HG02798 (cell line): ENCODE measurements at regions not wholly inside any gene's neighbourhood (a gene's known extent, or its start where the extent isn't known, plus 50 kb on each side); places are given as distances from the start of the nearest gene placed in this dataset.

ENCODE experiments used
- ATAC-seq: cut with Tn5 transposase; IDR thresholded peaks from one replicate; pipeline ENCODE4 v1.9.1; 2021; ENCODE audit warnings: mild to moderate bottlenecking; ENCODE audit not compliant: unreplicated experiment, poor library complexity

DNA sequence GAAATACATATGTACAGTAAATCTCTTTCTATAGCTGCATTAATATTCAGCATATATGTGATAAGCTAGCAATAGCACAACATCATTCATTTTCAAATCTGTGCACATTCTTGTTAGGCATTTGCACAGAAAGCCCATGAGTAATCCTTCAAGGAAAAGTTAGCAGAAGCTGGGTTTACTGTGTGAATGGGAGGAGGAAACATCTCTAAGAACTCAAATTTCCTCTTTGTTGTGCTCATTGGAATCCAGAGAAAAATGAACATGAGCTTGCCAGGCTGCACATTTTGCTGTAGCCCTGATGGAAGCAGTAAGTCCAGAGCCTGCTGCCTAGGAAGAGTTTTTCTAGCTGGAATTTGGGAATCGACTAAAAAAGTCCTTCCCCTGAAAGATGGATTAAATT lies 214.2 kb upstream of the FOXD3 start:
- no peak for ATAC-seq

GRCh38 chr1:63112155-63112900 lies 210.0 kb upstream of the FOXD3 start:
- ATAC-seq: peak; percentile 79

GRCh38 chr1:63115527-63115926 lies 206.8 kb upstream of the FOXD3 start:
- ATAC-seq: no peak

DNA sequence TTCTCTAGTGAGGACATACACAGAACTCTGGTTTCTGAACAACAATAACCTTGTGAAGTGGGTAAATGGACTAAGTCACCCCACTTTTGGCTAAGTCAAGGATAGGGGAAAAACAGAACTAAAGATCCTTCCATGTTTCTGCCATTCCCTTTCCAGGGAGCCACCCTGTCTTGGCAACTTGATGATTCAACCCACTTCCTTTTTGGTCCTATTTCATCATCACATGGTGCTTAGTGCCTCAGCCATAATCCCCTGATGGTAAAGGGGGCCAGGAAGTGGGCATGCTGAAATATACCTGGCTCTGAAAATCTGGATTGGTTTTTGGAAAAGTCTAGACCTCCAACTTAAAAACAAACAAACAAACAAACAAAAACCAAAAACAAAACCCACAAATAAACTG lies 206.4 kb upstream of the FOXD3 start:
- no peak for ATAC-seq

DNA sequence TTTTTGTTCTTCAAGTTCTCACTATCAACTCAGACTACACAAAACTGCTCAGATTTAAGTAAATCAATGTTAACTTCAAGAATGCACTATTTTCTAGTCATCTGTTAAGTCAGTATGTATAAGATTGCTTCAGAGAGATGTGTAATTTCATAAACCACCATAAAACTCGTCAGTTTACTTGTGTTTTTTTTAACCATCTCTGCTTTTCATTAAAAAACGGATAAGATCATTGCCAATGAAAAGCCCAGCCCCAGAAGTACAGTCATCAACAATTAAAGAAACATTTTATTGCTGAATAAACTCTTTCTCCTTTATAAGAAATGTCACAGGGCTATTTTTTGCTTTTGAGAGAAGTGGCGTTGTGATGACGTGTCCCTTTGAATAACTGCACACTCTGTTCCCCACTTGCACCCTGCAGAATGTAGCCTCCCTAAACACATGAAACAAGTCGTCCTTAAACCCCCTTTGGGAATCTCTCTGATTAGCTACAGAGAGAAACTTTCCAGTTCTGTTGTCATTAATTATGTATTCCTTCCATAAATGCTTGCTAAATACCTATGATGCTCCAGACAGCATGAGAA lies 202.7 kb upstream of the FOXD3 start:
- ATAC-seq: no peak

DNA sequence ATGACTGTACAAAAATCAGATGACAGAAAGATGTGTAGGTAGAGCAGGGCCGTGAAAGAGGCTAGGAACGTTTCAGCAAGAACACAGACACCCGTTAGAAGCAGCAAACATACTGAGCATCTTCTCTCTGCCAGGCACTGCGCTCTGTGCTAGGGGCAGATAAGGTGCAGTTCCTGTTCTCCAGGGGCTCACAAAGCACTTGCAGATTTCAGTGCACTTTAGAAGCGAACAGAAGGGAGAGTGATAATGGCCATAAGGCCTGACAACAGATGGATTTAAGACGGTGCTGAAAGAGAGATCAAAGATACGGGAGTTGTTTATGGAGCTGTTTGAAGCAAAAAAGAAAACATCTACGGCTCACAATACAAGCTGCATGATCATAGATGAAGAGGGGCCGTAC lies 200.3 kb upstream of the FOXD3 start:
- peak; percentile 38 for ATAC-seq

GRCh38 chr1:63124666-63125191 lies 197.6 kb upstream of the FOXD3 start:
- ATAC-seq: peak; percentile 85

DNA sequence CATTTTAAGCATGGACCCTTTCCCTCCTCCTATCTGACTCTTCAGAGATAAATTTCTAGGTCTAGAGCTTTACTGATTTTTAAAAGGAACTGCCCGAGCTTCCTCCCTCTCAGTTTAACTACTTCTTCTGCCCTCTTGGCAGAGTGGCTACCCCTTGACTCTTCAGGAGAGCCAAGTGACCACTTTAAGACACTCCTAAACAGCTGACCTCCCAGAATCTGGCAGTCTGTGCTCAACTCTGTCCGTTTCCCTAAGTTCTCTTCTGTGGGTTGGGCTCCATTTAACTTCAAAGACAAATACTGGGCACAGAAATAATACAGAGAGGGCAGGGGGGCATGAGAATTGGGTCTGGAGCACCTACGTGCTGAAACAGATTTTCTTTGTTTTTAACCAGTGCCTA lies 196.3 kb upstream of the FOXD3 start:
- no peak for ATAC-seq

- ATAC-seq: no peak
Measured at GRCh38 chr1:63127376-63127775, 195.0 kb upstream of the FOXD3 start.

GRCh38 chr1:63128556-63128955 lies 193.8 kb upstream of the FOXD3 start:
- ATAC-seq: no peak

- no peak for ATAC-seq
Measured at GRCh38 chr1:63129184-63129583, 193.2 kb upstream of the FOXD3 start.

GRCh38 chr1:63129855-63130254 lies 192.5 kb upstream of the FOXD3 start:
- ATAC-seq: no peak

- no peak for ATAC-seq
Measured at GRCh38 chr1:63134501-63135173, 187.7 kb upstream of the FOXD3 start.

GRCh38 chr1:63135174-63135512 lies 187.2 kb upstream of the FOXD3 start:
- ATAC-seq: no peak

GRCh38 chr1:63135801-63136200 lies 186.6 kb upstream of the FOXD3 start:
- no peak for ATAC-seq

- no peak for ATAC-seq
Measured at GRCh38 chr1:63142001-63142400, 180.4 kb upstream of the FOXD3 start.

DNA sequence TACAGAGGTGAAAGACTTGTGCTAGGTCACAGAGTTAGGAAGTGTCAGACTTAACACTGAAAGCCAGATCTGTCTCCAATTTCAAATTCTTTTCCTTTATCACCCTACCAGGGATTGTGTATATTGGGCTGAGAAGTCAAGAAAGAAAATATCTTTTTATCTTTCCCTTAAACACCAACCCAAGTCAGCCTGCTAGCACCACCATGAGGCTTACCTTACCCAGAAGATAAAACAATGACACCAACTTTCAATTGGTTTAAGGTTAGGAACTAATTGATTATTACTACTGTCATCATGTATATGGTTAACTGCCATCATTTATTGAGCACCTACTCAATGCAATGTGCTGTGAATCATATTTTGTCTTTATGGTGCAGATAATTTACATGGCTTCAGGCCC lies 178.9 kb upstream of the FOXD3 start:
- ATAC-seq: no peak

DNA sequence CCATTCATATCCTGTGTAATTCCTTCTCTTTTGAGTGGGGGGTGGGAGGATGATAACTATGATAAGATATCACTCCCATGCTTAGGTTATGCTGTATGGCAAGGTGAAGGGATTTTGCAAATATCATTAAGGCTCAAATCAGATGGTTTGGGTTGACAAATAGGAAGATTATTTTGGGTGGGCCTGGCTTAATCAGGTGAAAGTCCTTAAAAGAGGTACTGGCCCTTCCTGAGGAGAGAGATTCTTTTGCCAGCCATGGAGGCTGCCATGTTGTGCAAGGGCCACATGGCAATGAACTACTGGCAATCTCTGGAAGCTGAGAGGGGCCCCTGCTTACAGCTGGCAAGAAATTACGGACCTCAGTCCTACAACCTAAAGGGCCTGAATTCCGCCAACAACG lies 174.6 kb upstream of the FOXD3 start:
- ATAC-seq: no peak

DNA sequence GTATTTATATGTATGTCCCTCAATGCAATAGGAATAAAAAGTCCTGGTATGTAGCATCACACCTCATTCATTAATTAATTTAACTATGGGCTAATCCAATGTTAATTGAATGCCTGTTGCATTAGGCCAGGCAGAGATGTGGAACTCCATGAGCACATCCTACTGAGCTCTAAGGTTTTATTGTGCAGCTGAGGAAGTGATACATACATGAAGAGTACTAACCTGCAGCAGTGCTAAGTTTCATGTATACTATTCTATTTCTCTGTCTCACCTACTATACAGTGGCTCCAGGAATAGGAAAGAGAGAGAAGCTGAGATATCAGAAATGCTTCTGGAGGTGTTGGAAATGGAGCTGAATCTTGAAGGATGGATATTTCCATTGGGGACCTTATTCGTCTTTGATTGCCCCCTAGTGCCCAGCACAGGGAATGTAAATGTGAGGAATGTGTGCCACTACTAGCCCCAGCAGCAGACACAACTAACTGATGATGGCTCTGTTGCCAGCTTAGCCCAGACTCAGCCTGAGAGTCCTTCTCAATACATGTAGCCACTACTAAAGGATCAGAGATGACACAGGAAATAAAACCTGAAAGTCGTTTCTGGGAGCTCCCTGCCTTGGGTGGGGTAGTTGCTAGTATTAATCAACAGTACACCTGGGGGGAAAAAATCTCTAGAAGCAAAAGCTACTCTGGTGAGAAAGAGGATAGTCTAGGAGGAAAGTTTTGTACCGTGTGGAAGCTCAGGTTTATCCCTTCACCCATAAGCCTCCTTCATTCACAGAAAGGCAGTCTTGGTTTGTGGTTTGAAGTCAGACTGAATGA lies 173.3 kb upstream of the FOXD3 start:
- peak; percentile 77 for ATAC-seq

DNA sequence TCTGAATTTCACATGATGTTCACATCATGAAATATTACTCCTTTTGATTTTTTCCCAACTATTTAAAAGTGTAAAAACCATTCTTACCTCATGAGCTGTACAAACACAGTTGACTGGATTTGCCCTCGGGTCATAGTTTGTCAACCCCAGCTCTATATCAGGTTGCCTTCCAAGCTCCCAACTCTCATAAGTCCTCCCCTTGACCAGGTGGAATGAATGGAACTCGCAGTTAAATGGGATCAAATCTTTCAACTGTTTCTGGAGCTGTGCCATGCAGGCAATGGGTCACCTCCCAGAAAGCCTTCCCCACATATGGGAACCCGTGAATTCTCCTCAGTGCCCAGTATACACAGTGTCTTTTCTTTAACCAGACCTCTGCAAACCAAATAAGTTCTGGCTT lies 169.8 kb upstream of the FOXD3 start:
- ATAC-seq: no peak

- no peak for ATAC-seq
Measured at GRCh38 chr1:63155437-63155836, 166.9 kb upstream of the FOXD3 start.
